ENCODE measurements at regions not wholly inside any gene's neighbourhood (a gene's known extent, or its start where the extent isn't known, plus 50 kb on each side); places are given as distances from the start of the nearest gene placed in this dataset.
"Not testable (repeated sequence)": the region's sequence is repeated elsewhere in the genome, so short reads cannot be mapped to it uniquely, and the experiment has no call there.

DNA sequence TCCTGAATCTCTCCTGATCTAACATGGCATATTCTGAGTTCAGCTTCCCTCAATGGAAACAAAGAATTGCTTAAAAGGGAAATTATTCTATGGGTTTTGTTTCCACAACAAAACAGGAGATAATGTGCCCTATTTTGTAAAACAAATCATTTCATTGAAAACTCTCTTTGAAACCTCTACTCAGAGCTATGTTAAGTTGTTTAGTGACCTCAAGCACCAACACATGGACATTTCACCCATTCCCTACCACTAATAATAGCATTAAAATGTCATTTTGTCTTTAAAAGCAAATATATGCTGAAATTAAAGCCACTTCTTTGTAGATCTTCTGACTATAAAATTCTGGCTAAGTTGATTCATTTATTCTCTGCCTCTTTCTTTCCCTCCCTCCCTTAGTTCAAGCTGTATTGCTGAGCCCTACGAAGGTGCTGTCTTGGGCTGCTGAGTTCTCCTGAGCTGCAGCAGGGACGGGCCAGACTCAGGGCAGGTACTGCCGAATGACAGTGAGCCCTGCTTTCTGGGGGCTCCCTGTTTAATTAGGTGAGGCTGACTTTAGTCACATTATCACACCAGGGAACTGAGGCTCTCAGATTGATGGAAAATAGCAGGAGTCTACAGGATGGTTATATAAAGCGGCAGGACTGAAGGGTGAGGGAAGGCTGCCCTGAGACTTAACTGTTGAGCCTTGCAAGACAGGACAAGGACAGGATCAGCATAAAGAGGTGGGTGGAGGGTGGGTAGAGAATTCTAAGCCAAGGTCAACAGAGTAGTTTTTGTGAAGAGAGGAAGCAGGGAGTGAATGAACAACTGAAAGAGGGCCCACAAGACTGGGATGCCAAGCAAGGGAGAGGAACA lies 1685.1 kb downstream of the SPATA31A7 start:
- ATAC-seq (replicated peaks); H3K36me3 Mint-ChIP-seq (ENCODE audit: insufficient read depth); DNase-seq; H3K4me3 Mint-ChIP-seq; H3K4me1 Mint-ChIP-seq (ENCODE audit: low read depth in 2 of 2); H3K27ac Mint-ChIP-seq; H3K9me3 Mint-ChIP-seq: not testable (repeated sequence)
- peaks cover 36 to 42% of the 10 kb centered on the region in 2 donors for H3K27me3 Mint-ChIP-seq

GRCh38 chr9:62877552-62877951 lies 1687.7 kb downstream of the SPATA31A7 start:
- not testable (repeated sequence) for ATAC-seq (replicated peaks); H3K36me3 Mint-ChIP-seq (ENCODE audit: insufficient read depth); H3K9me3 Mint-ChIP-seq; DNase-seq; H3K27ac Mint-ChIP-seq; H3K4me1 Mint-ChIP-seq (ENCODE audit: low read depth in 2 of 2); H3K4me3 Mint-ChIP-seq
- peaks cover 43 to 52% of the 10 kb centered on the region in 2 donors for H3K27me3 Mint-ChIP-seq

GRCh38 chr9:62877987-62878386 lies 1688.2 kb downstream of the SPATA31A7 start:
- not testable (repeated sequence) for H3K27ac Mint-ChIP-seq; H3K36me3 Mint-ChIP-seq (ENCODE audit: insufficient read depth); H3K9me3 Mint-ChIP-seq; DNase-seq; ATAC-seq (replicated peaks); H3K4me3 Mint-ChIP-seq; H3K4me1 Mint-ChIP-seq (ENCODE audit: low read depth in 2 of 2)
- peaks cover 45 to 55% of the 10 kb centered on the region in 2 donors for H3K27me3 Mint-ChIP-seq

DNA sequence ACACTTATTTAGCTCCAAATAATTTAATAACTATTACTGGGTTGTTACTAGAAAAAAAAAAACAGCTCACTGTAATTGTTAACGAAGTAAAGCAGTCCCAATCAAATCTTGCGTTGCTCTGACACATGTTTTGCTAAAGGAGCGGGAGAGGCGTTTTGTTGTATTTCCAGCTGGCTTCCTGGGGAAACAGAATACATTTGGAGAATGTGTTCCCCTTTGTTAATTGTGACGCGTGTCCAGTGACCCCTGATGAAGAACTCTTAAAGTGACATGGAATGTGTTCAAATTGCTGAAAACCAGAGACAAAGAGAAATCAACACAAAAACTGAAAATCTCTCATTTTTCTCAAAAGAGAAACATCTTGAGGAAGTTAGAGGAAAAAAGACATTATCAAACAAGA lies 1690.6 kb downstream of the SPATA31A7 start:
- not testable (repeated sequence) for H3K9me3 Mint-ChIP-seq; H3K4me1 Mint-ChIP-seq (ENCODE audit: low read depth in 2 of 2); H3K4me3 Mint-ChIP-seq; H3K36me3 Mint-ChIP-seq (ENCODE audit: insufficient read depth); H3K27ac Mint-ChIP-seq; ATAC-seq (replicated peaks); DNase-seq
- H3K27me3 Mint-ChIP-seq = peaks cover 38 to 42% of the 10 kb centered on the region in 2 donors

DNA sequence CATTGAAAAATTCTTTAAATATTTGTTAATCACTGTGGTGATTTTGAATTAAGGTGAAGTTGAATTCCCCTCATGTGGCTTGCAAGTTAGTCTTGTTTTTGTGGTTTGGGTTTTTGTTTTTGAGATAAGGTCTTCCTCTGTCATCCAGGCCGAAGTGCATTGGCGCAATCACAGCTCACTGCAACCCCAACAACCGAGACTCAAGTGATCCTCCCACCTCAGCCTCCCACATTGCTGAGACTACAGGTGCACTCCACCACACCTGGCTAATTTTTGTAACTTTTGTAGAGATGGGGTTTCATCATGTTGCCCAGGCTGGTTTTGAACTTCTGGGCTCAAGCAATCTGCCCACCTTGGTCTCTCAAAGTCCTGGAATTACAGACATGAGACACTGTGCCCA lies 1691.1 kb downstream of the SPATA31A7 start:
- not testable (repeated sequence) for H3K4me3 Mint-ChIP-seq; H3K27ac Mint-ChIP-seq; H3K9me3 Mint-ChIP-seq; DNase-seq; H3K36me3 Mint-ChIP-seq (ENCODE audit: insufficient read depth); ATAC-seq (replicated peaks); H3K4me1 Mint-ChIP-seq (ENCODE audit: low read depth in 2 of 2)
- H3K27me3 Mint-ChIP-seq = peaks cover 38 to 42% of the 10 kb centered on the region in 2 donors

DNA sequence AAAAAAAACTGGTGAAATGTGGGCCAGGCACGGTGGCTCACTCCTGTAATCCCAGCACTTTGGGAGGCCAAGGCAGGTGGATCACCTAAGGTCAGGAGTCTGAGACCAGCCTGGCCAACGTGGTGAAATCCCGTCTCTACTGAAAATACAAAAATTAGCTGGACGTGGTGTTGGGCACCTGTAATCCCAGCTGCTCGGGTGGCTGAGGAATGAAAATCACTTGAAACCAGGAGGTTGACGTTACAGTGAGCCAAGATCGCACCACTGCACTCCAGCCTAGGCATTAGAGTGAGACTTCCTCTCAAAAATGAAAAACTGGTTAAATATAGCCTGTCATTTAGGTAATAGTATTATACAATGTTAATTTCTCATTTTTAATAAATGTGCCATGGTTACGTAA lies 1692.0 kb downstream of the SPATA31A7 start:
- H3K9me3 Mint-ChIP-seq; H3K27ac Mint-ChIP-seq; H3K4me1 Mint-ChIP-seq (ENCODE audit: low read depth in 2 of 2); H3K4me3 Mint-ChIP-seq; ATAC-seq (replicated peaks); DNase-seq; H3K36me3 Mint-ChIP-seq (ENCODE audit: insufficient read depth): not testable (repeated sequence)
- peaks cover 32 to 42% of the 10 kb centered on the region in 2 donors for H3K27me3 Mint-ChIP-seq

DNA sequence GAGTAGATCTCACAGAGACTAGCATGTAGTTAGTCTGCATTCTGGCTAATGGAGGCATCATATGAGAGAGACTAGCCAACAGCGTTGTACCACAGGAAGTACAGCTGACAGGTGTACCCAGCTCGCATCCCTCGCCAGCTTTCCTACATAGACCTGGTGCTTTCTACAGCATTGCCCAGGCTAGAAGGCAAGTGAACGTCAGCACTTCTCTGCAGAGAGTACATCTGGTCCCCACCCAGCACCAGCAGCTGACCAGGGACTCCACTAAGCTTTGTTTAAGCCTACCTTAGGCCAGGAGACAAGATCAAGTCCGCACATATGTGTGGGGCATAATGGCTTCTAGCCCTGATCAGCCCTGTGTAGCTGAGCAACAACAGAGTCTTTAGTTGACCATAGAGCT lies 1692.9 kb downstream of the SPATA31A7 start:
- not testable (repeated sequence) for H3K9me3 Mint-ChIP-seq; DNase-seq; H3K27ac Mint-ChIP-seq; H3K4me1 Mint-ChIP-seq (ENCODE audit: low read depth in 2 of 2); H3K4me3 Mint-ChIP-seq; H3K36me3 Mint-ChIP-seq (ENCODE audit: insufficient read depth); ATAC-seq (replicated peaks)
- H3K27me3 Mint-ChIP-seq = peaks cover 29 to 42% of the 10 kb centered on the region in 2 donors

DNA sequence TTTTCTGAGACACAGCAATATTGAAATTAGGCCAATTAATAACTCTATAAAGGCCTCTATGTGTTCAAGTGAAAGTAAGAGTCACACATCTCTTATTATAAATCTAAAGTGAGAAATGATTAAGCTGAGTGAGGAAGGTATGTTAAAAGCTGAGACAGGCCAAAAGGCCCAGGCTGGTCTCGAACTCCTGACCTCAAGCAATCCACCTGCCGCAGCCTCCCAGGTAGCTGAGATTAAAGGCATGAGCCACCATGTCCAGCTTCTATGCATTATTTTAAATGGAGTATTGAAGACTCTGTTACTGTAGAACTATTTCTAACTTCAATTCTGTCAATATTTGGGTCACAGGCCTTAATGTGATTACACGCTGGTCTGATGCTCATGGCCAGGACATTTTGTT lies 1706.9 kb downstream of the SPATA31A7 start:
- DNase-seq; H3K9me3 Mint-ChIP-seq; H3K27me3 Mint-ChIP-seq; H3K36me3 Mint-ChIP-seq (ENCODE audit: insufficient read depth); H3K4me3 Mint-ChIP-seq; H3K4me1 Mint-ChIP-seq (ENCODE audit: low read depth in 2 of 2); H3K27ac Mint-ChIP-seq; ATAC-seq (replicated peaks): not testable (repeated sequence)

DNA sequence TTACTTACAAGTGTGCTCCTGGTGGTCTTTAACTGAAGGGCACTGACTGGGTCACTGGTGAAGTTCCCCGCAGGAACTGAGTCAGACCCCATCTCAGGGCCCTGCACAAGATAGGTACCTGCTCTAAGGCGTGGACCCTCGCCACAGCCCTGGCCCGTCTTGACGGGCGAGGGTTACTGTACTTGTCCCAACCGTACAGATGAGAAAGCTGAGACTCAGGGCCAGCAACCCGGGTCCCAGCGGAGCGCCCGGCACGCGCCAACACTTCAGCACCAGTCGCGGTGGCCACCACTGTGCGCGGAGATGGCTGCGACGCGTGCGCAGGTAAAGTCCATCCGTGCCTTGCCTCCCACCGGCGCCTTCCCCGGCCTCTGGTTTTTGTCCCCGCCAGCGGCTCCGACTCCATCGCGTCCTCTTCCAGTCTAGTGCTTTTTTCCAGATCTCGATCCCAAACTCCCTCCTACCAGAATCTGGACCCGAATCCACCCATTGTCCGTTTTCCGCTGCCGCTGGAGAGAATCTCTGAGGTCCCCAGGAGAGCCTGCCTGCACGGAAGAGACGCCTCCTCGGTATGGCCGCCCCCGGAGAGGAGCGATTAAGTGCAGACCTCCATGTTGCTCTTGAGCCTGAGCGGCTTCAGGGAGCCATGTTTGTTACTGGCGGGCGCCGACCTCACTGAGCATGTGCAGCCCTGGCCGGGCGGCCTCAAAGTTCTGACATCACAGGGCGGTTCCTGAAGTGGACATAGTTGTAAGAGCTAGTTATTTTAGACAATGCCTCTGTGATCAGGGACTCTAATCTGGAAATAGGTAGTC lies 1707.8 kb downstream of the SPATA31A7 start:
- Mint-ChIP-seq H3K27ac (peak overlapping the region in 1 of 2 donors; percentile 93), H3K4me3 (peak overlapping the region; percentile 61 to 93)
- H3K9me3 Mint-ChIP-seq; H3K27me3 Mint-ChIP-seq; H3K36me3 Mint-ChIP-seq (ENCODE audit: insufficient read depth); H3K4me1 Mint-ChIP-seq (ENCODE audit: low read depth in 2 of 2): not testable (repeated sequence)
- DNase-seq (peak; percentile 43 to 66 (median 59)), ATAC-seq (replicated peaks) (peak; percentile 58)

DNA sequence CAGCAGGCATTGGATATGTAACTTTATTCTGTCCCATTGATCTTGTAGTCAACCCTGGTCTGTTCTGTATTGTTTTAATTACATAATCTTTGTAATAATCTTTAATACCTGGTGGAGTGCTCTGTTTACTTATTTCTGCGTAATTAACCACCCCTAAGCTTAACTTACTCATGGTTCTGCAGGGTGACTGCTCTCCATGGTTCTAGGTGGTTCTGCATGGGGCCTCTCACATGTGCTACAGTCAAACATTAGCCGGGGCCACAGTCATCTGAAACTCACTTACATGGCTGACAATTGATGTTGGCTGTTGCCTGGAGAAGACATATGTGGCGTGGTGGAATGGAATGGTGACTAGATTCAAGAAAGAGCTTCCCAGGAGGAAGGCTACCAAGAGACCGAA lies 1709.8 kb downstream of the SPATA31A7 start:
- not testable (repeated sequence) for H3K9me3 Mint-ChIP-seq; H3K4me3 Mint-ChIP-seq; ATAC-seq (replicated peaks); DNase-seq; H3K36me3 Mint-ChIP-seq (ENCODE audit: insufficient read depth); H3K27ac Mint-ChIP-seq; H3K4me1 Mint-ChIP-seq (ENCODE audit: low read depth in 2 of 2); H3K27me3 Mint-ChIP-seq

GRCh38 chr9:62904061-62904460 lies 1714.2 kb downstream of the SPATA31A7 start:
- ATAC-seq (replicated peaks); H3K27ac Mint-ChIP-seq; H3K4me1 Mint-ChIP-seq (ENCODE audit: low read depth in 2 of 2); H3K9me3 Mint-ChIP-seq; H3K27me3 Mint-ChIP-seq; H3K4me3 Mint-ChIP-seq; DNase-seq; H3K36me3 Mint-ChIP-seq (ENCODE audit: insufficient read depth): not testable (repeated sequence)

DNA sequence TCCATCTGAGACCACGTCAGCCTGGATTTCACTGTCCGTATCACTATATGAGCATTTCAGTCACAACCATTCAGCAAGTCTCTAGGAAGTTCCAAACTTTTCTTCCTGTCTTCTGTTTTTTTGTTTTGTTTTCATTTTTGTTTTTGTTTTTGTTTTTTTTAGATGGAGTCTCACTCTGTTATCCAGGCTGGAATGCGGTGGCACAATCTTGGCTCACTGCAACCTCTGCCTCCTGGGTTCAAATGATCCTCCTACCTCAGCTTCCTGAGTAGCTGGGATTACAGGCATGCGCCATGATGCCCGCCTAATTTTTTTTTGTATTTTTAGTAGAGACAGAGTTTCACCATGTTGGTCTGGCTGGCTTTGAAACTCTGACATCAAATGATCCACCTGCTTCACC lies 1715.9 kb downstream of the SPATA31A7 start:
- not testable (repeated sequence) for DNase-seq; H3K36me3 Mint-ChIP-seq (ENCODE audit: insufficient read depth); H3K27me3 Mint-ChIP-seq; H3K4me1 Mint-ChIP-seq (ENCODE audit: low read depth in 2 of 2); H3K9me3 Mint-ChIP-seq; H3K4me3 Mint-ChIP-seq; ATAC-seq (replicated peaks); H3K27ac Mint-ChIP-seq

GRCh38 chr9:62907866-62908265 lies 1718.0 kb downstream of the SPATA31A7 start:
- not testable (repeated sequence) for H3K27me3 Mint-ChIP-seq; H3K27ac Mint-ChIP-seq; H3K4me1 Mint-ChIP-seq (ENCODE audit: low read depth in 2 of 2); H3K36me3 Mint-ChIP-seq (ENCODE audit: insufficient read depth); H3K9me3 Mint-ChIP-seq; ATAC-seq (replicated peaks); H3K4me3 Mint-ChIP-seq; DNase-seq

- H3K4me1 Mint-ChIP-seq (ENCODE audit: low read depth in 2 of 2); H3K27ac Mint-ChIP-seq; ATAC-seq (replicated peaks); H3K27me3 Mint-ChIP-seq; H3K9me3 Mint-ChIP-seq; DNase-seq; H3K4me3 Mint-ChIP-seq; H3K36me3 Mint-ChIP-seq (ENCODE audit: insufficient read depth): not testable (repeated sequence)
Observed at GRCh38 chr9:62908271-62908670, 1718.4 kb downstream of the SPATA31A7 start.
